HG02840 (cell line): ENCODE measurements at regions not wholly inside any gene's neighbourhood (a gene's known extent, or its start where the extent isn't known, plus 50 kb on each side); places are given as distances from the start of the nearest gene placed in this dataset.

Experiments
- ATAC-seq: cut with Tn5 transposase; IDR thresholded peaks from one replicate; pipeline ENCODE4 v1.9.1; 2021; ENCODE audit warnings: mild to moderate bottlenecking, moderate library complexity, moderate number of reproducible peaks; ENCODE audit not compliant: unreplicated experiment, low FRiP score

- no peak for ATAC-seq
Observed at GRCh38 chr15:96390986-96391385, 60.5 kb downstream of the NR2F2 start.

GRCh38 chr15:96392380-96393208, 62.1 kb downstream of the NR2F2 start:
- no peak for ATAC-seq

- no peak for ATAC-seq
Observed at GRCh38 chr15:96393209-96393513, 62.7 kb downstream of the NR2F2 start.

GRCh38 chr15:96395687-96396086, 65.2 kb downstream of the NR2F2 start:
- ATAC-seq: no peak

- ATAC-seq: no peak
Observed at GRCh38 chr15:96398776-96399175, 68.3 kb downstream of the NR2F2 start.

- ATAC-seq: no peak
Observed at GRCh38 chr15:96402403-96402802, 71.9 kb downstream of the NR2F2 start.

- ATAC-seq: no peak
Observed at GRCh38 chr15:96403071-96403470, 72.6 kb downstream of the NR2F2 start.

- ATAC-seq: no peak
Observed at GRCh38 chr15:96403932-96404331, 73.4 kb downstream of the NR2F2 start.

GRCh38 chr15:96404560-96404959, 74.1 kb downstream of the NR2F2 start:
- no peak for ATAC-seq

GRCh38 chr15:96406291-96406690, 75.8 kb downstream of the NR2F2 start:
- no peak for ATAC-seq

- ATAC-seq: no peak
Observed at GRCh38 chr15:96406701-96407100, 76.2 kb downstream of the NR2F2 start.

- ATAC-seq: no peak
Observed at GRCh38 chr15:96407482-96407881, 77.0 kb downstream of the NR2F2 start.

- ATAC-seq: no peak
Observed at GRCh38 chr15:96408591-96409183, 78.2 kb downstream of the NR2F2 start.

GRCh38 chr15:96409215-96410138, 79.0 kb downstream of the NR2F2 start:
- ATAC-seq: no peak

- no peak for ATAC-seq
Observed at GRCh38 chr15:96410175-96411055, 79.9 kb downstream of the NR2F2 start.

GRCh38 chr15:96411056-96412031, 80.8 kb downstream of the NR2F2 start:
- no peak for ATAC-seq

- no peak for ATAC-seq
Observed at GRCh38 chr15:96412045-96412905, 81.8 kb downstream of the NR2F2 start.

- no peak for ATAC-seq
Observed at GRCh38 chr15:96412906-96413231, 82.4 kb downstream of the NR2F2 start.
